ENCODE measurements at regions not wholly inside any gene's neighbourhood (a gene's known extent, or its start where the extent isn't known, plus 50 kb on each side); places are given as distances from the start of the nearest gene placed in this dataset.

GRCh38 chr2:106978647-106979046, 92.7 kb upstream of the ST6GAL2 start:
- H3K27me3 ChIP-seq (replicated peaks; ENCODE audit: insufficient read depth, low read depth, low read length, poor library complexity): no peaks in the 10 kb centered on the region
- ChIA-PET POLR2A (ENCODE audit: low non-redundant PET) (no interaction called here), CTCF (no interaction called here)
- no peak for TF ChIP-seq EZH2 (IDR thresholded peaks at IDR 0.05; ENCODE audit: borderline replicate concordance, low read depth, low read length, poor library complexity, severe bottlenecking)
- TF ChIP-seq, protein P1, sequence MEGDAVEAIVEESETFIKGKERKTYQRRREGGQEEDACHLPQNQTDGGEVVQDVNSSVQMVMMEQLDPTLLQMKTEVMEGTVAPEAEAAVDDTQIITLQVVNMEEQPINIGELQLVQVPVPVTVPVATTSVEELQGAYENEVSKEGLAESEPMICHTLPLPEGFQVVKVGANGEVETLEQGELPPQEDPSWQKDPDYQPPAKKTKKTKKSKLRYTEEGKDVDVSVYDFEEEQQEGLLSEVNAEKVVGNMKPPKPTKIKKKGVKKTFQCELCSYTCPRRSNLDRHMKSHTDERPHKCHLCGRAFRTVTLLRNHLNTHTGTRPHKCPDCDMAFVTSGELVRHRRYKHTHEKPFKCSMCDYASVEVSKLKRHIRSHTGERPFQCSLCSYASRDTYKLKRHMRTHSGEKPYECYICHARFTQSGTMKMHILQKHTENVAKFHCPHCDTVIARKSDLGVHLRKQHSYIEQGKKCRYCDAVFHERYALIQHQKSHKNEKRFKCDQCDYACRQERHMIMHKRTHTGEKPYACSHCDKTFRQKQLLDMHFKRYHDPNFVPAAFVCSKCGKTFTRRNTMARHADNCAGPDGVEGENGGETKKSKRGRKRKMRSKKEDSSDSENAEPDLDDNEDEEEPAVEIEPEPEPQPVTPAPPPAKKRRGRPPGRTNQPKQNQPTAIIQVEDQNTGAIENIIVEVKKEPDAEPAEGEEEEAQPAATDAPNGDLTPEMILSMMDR (conservative IDR thresholded peaks at IDR 0.05; ENCODE audit: low read depth, low read length): no peak
- no peaks in the 10 kb centered on the region for H3K9me3 ChIP-seq (ENCODE audit: low read depth, low read length, poor library complexity, severe bottlenecking)
- no peaks in the 10 kb centered on the region for H3K36me3 ChIP-seq (ENCODE audit: insufficient read depth, low read length, poor library complexity, severe bottlenecking)
- intact Hi-C loops (cut with micrococcal nuclease; ENCODE audit: unreplicated experiment): no loop called here
- H3K27ac ChIP-seq (ENCODE audit: low read depth, low read length, poor library complexity, severe bottlenecking): no peak overlapping the region
- H3K4me1 ChIP-seq (ENCODE audit: insufficient read depth, low read length, poor library complexity, severe bottlenecking): no peaks in the 10 kb centered on the region
- H3K4me3 ChIP-seq (ENCODE audit: low read depth, low read length, poor library complexity, severe bottlenecking): no peak overlapping the region
- no TSS peak for BruUV-seq (replicated peaks)
- no peak for DNase-seq (ENCODE audit: low spot score)

DNA sequence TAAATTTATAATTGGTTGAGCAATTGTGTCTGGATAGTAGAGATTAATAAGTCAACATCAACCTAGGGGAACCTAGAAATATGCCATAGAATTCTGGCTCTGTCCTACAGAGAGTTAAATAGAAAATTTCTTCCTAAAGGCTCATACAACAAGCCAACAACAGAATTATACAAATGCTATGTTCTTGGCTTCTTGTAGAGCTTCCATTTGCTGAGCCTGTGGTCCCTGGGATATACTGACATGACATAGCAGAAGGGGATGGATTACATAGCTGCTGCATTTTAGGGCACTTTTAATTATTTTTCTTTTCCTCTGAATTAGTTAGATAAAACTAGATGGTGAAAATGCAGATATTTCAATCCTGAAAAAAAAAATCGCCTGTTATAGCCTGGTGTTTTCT, 95.5 kb upstream of the ST6GAL2 start:
- no TSS peak for BruUV-seq (replicated peaks)
- Histone ChIP-seq H3K4me3 (ENCODE audit: low read depth, low read length, poor library complexity, severe bottlenecking) (no peak overlapping the region), H3K9me3 (ENCODE audit: low read depth, low read length, poor library complexity, severe bottlenecking) (no peaks in the 10 kb centered on the region), H3K4me1 (ENCODE audit: insufficient read depth, low read length, poor library complexity, severe bottlenecking) (no peaks in the 10 kb centered on the region), H3K27ac (ENCODE audit: low read depth, low read length, poor library complexity, severe bottlenecking) (no peak overlapping the region), H3K36me3 (ENCODE audit: insufficient read depth, low read length, poor library complexity, severe bottlenecking) (no peaks in the 10 kb centered on the region), H3K27me3 (replicated peaks; ENCODE audit: insufficient read depth, low read depth, low read length, poor library complexity) (no peaks in the 10 kb centered on the region)
- no peak for DNase-seq (ENCODE audit: low spot score)
- CTCF ChIA-PET: no interaction called here
- intact Hi-C loops (cut with micrococcal nuclease; ENCODE audit: unreplicated experiment): no loop called here
- TF ChIP-seq EZH2 (IDR thresholded peaks at IDR 0.05; ENCODE audit: borderline replicate concordance, low read depth, low read length, poor library complexity, severe bottlenecking): no peak
- TF ChIP-seq, protein P1 (conservative IDR thresholded peaks at IDR 0.05; ENCODE audit: low read depth, low read length): no peak
- POLR2A ChIA-PET (ENCODE audit: low non-redundant PET): no interaction called here

GRCh38 chr2:106982350-106982749, 96.4 kb upstream of the ST6GAL2 start:
- H3K27me3 ChIP-seq (replicated peaks; ENCODE audit: insufficient read depth, low read depth, low read length, poor library complexity): no peaks in the 10 kb centered on the region
- no peaks in the 10 kb centered on the region for H3K4me1 ChIP-seq (ENCODE audit: insufficient read depth, low read length, poor library complexity, severe bottlenecking)
- no peak for TF ChIP-seq EZH2 (IDR thresholded peaks at IDR 0.05; ENCODE audit: borderline replicate concordance, low read depth, low read length, poor library complexity, severe bottlenecking)
- TF ChIP-seq, protein P1 (conservative IDR thresholded peaks at IDR 0.05; ENCODE audit: low read depth, low read length): no peak
- ChIA-PET CTCF (no interaction called here), POLR2A (ENCODE audit: low non-redundant PET) (no interaction called here)
- H3K27ac ChIP-seq (ENCODE audit: low read depth, low read length, poor library complexity, severe bottlenecking): no peak overlapping the region
- no peaks in the 10 kb centered on the region for H3K9me3 ChIP-seq (ENCODE audit: low read depth, low read length, poor library complexity, severe bottlenecking)
- no TSS peak for BruUV-seq (replicated peaks)
- no peaks in the 10 kb centered on the region for H3K36me3 ChIP-seq (ENCODE audit: insufficient read depth, low read length, poor library complexity, severe bottlenecking)
- intact Hi-C loops (cut with micrococcal nuclease; ENCODE audit: unreplicated experiment): no loop called here
- H3K4me3 ChIP-seq (ENCODE audit: low read depth, low read length, poor library complexity, severe bottlenecking): no peak overlapping the region
- no peak for DNase-seq (ENCODE audit: low spot score)

Measured in A673 (cell line).